Limb (tissue), 2 donors: ENCODE measurements at regions not wholly inside any gene's neighbourhood (a gene's known extent, or its start where the extent isn't known, plus 50 kb on each side); places are given as distances from the start of the nearest gene placed in this dataset.
"Not testable (repeated sequence)": the region's sequence is repeated elsewhere in the genome, so short reads cannot be mapped to it uniquely, and the experiment has no call there.

Source experiments
- DNase-seq, 2 donors: peaks; one replicate each; pipeline ENCODE4 v3.0.0-alpha.2; 2016; ENCODE audit errors: extremely low spot score in 2 of 2

- no peak for DNase-seq
Observed at GRCh38 chr4:103867311-103867710, 147.5 kb upstream of the TACR3 start.

- no peak for DNase-seq
Observed at GRCh38 chr4:103853627-103854026, 133.8 kb upstream of the TACR3 start.

GRCh38 chr4:103853146-103853545 lies 133.4 kb upstream of the TACR3 start:
- no peak for DNase-seq

- DNase-seq: no peak
Observed at GRCh38 chr4:103845075-103845474, 125.3 kb upstream of the TACR3 start.

GRCh38 chr4:103842637-103843239 lies 123.0 kb upstream of the TACR3 start:
- DNase-seq: no peak

GRCh38 chr4:103842076-103842475 lies 122.3 kb upstream of the TACR3 start:
- no peak for DNase-seq

- DNase-seq: not testable (repeated sequence)
Observed at GRCh38 chr4:103810308-103810707, 90.5 kb upstream of the TACR3 start.

GRCh38 chr4:103802766-103803165 lies 83.0 kb upstream of the TACR3 start:
- DNase-seq: no peak

GRCh38 chr4:103787057-103787456 lies 67.3 kb upstream of the TACR3 start:
- no peak for DNase-seq

GRCh38 chr4:103786593-103786992 lies 66.8 kb upstream of the TACR3 start:
- no peak for DNase-seq

- DNase-seq: no peak
Observed at GRCh38 chr4:103786014-103786413, 66.2 kb upstream of the TACR3 start.

- DNase-seq: no peak
Observed at GRCh38 chr4:103778221-103778620, 58.4 kb upstream of the TACR3 start.

- peak in 1 of 2 donors; percentile 41 for DNase-seq
Observed at GRCh38 chr4:103774326-103774825, 54.6 kb upstream of the TACR3 start.

- no peak for DNase-seq
Observed at GRCh38 chr4:103773691-103774231, 54.0 kb upstream of the TACR3 start.
